22Rv1 (cell line): ENCODE measurements at regions not wholly inside any gene's neighbourhood (a gene's known extent, or its start where the extent isn't known, plus 50 kb on each side); places are given as distances from the start of the nearest gene placed in this dataset.
"Not testable (repeated sequence)": the region's sequence is repeated elsewhere in the genome, so short reads cannot be mapped to it uniquely, and the experiment has no call there.

Experiments
- ZFX ChIP-seq: fragments of 450-650 bp; IDR thresholded peaks from 2 replicates; pipeline ENCODE4 v1.6.1; 2017; ENCODE audit warnings: antibody characterized with exemption, borderline replicate concordance
- TF ChIP-seq, protein P1 (sequence below): fragments of 450-650 bp; IDR thresholded peaks from 2 replicates; pipeline ENCODE4 v1.5.1; 2017; ENCODE audit warnings: mild to moderate bottlenecking

DNA sequence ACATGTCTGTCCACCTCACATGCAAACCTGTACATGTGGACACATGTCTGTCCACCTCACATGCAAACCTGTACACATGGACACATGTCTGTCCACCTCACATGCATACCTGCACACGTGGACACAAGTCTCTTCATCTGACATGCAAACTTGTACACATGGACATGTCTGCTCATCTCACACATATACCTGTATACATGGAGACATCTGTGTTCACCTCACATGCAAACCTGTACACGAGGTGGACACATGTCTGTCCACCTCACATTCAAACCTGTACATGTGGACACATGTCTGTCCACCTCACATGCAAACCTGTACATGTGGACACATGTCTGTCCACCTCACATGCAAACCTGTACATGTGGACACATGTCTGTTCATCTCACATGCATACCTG is 90.1 kb downstream of the OLFM1 start:
- TF ChIP-seq, protein P1, sequence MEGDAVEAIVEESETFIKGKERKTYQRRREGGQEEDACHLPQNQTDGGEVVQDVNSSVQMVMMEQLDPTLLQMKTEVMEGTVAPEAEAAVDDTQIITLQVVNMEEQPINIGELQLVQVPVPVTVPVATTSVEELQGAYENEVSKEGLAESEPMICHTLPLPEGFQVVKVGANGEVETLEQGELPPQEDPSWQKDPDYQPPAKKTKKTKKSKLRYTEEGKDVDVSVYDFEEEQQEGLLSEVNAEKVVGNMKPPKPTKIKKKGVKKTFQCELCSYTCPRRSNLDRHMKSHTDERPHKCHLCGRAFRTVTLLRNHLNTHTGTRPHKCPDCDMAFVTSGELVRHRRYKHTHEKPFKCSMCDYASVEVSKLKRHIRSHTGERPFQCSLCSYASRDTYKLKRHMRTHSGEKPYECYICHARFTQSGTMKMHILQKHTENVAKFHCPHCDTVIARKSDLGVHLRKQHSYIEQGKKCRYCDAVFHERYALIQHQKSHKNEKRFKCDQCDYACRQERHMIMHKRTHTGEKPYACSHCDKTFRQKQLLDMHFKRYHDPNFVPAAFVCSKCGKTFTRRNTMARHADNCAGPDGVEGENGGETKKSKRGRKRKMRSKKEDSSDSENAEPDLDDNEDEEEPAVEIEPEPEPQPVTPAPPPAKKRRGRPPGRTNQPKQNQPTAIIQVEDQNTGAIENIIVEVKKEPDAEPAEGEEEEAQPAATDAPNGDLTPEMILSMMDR = not testable (repeated sequence)
- TF ChIP-seq ZFX = not testable (repeated sequence)
